ENCODE measurements at regions not wholly inside any gene's neighbourhood (a gene's known extent, or its start where the extent isn't known, plus 50 kb on each side); places are given as distances from the start of the nearest gene placed in this dataset.

DNA sequence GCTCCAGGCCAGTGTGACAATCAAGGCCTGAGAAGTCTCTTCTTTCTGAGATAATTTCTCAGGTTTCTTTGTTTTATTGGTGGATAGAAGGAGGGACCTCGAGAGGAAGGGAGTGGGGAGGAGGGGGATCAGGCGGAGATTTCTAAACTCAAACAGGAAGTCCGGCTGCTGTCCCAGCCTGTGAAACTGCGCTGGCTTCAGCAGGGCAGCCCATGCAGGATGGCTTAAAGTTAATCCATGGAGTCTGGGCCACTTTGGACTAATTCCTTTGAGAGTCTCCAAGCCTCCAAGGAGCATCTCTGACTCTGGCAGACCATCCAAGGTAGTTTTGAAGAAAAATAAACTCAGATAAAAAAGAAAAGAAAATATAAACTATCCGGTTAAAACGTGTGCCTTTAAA, 378.5 kb downstream of the MLLT3 start:
- H3K9me3 ChIP-seq (replicated peaks; ENCODE audit: control insufficient read depth, insufficient read depth, low read depth, low read length): no peaks in the 10 kb centered on the region
- no peak for ATAC-seq
- no peak overlapping the region for H3K4me3 ChIP-seq
- ChIA-PET CTCF (ENCODE audit: low intra/inter-chr PET ratio) (no interaction called here), POLR2A (no interaction called here)
- intact Hi-C loops (cut with micrococcal nuclease) (no loop called here), in situ Hi-C loops (cut with MboI) (no loop called here)
- no peaks in the 10 kb centered on the region for H3K27me3 ChIP-seq (ENCODE audit: control insufficient read depth in 2 of 2, insufficient read depth in 2 of 2, low read length in 2 of 2)
- H3K36me3 ChIP-seq (ENCODE audit: control insufficient read depth, insufficient read depth, low read length): no peaks in the 10 kb centered on the region
- no peak overlapping the region for H3K4me2 ChIP-seq (ENCODE audit: insufficient read depth, low read length)
- FAIRE-seq: no peak
- H3K27ac ChIP-seq (ENCODE audit: extremely low read depth, low read depth, low read length): no peak overlapping the region
- H3K4me1 ChIP-seq (replicated peaks in 1 of 2; ENCODE audit: control insufficient read depth in 2 of 2, insufficient read depth in 2 of 2, low read length in 2 of 2): no peaks in the 10 kb centered on the region
- TF ChIP-seq, protein P1, sequence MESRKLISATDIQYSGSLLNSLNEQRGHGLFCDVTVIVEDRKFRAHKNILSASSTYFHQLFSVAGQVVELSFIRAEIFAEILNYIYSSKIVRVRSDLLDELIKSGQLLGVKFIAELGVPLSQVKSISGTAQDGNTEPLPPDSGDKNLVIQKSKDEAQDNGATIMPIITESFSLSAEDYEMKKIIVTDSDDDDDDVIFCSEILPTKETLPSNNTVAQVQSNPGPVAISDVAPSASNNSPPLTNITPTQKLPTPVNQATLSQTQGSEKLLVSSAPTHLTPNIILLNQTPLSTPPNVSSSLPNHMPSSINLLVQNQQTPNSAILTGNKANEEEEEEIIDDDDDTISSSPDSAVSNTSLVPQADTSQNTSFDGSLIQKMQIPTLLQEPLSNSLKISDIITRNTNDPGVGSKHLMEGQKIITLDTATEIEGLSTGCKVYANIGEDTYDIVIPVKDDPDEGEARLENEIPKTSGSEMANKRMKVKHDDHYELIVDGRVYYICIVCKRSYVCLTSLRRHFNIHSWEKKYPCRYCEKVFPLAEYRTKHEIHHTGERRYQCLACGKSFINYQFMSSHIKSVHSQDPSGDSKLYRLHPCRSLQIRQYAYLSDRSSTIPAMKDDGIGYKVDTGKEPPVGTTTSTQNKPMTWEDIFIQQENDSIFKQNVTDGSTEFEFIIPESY (CRISPR knock-in tag; IDR thresholded peaks at IDR 0.05): no peak
- no peak for TF ChIP-seq KLF6 (CRISPR knock-in tag; IDR thresholded peaks at IDR 0.05; ENCODE audit: borderline replicate concordance)
- TF ChIP-seq XRCC3 (IDR thresholded peaks at IDR 0.05): no peak
- no peak for TF ChIP-seq RUNX1 (IDR thresholded peaks at IDR 0.05; ENCODE audit: low read depth)
- no peak for TF ChIP-seq RCOR1 (IDR thresholded peaks at IDR 0.05; ENCODE audit: borderline replicate concordance in 1 of 2, low read depth in 2 of 2, low read length in 2 of 2)
- TF ChIP-seq, protein P2, sequence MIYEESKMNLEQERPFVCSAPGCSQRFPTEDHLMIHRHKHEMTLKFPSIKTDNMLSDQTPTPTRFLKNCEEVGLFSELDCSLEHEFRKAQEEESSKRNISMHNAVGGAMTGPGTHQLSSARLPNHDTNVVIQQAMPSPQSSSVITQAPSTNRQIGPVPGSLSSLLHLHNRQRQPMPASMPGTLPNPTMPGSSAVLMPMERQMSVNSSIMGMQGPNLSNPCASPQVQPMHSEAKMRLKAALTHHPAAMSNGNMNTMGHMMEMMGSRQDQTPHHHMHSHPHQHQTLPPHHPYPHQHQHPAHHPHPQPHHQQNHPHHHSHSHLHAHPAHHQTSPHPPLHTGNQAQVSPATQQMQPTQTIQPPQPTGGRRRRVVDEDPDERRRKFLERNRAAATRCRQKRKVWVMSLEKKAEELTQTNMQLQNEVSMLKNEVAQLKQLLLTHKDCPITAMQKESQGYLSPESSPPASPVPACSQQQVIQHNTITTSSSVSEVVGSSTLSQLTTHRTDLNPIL (CRISPR knock-in tag; IDR thresholded peaks at IDR 0.05): no peak
- TF ChIP-seq SUPT5H (IDR thresholded peaks at IDR 0.05): no peak
- no peaks in the 10 kb centered on the region for H3K79me2 ChIP-seq (ENCODE audit: control insufficient read depth, insufficient read depth, low read length)
- DNase-seq (ENCODE audit: extremely low read depth in 1 of 4, low spot score in 3 of 4): no peak
- no TSS peak for BruUV-seq (replicated peaks)
- no peak overlapping the region for H3K9ac ChIP-seq (ENCODE audit: insufficient read depth in 1 of 2, low read depth in 2 of 2, low read length in 2 of 2)
- H3K9me1 ChIP-seq (ENCODE audit: control insufficient read depth, insufficient read depth, low read length): no peaks in the 10 kb centered on the region
- H2AFZ ChIP-seq (ENCODE audit: low read depth, low read length): no peak overlapping the region
- no peaks in the 10 kb centered on the region for H4K20me1 ChIP-seq (replicated peaks; ENCODE audit: control insufficient read depth, insufficient read depth, low read length)
- WGBS (ENCODE audit: insufficient coverage, low coverage, missing lambda C conversion rate): 3% methylated on average over 3 of the region's 6 CpGs
